Liver (tissue), 8 donors: ENCODE measurements at regions not wholly inside any gene's neighbourhood (a gene's known extent, or its start where the extent isn't known, plus 50 kb on each side); places are given as distances from the start of the nearest gene placed in this dataset.

Source experiments
- DNase-seq: peaks from one replicate; pipeline ENCODE4 v3.0.0-alpha.2; 2017; ENCODE audit warnings: low spot score
- H3K27ac ChIP-seq, 2 donors: one replicate each; pipeline ENCODE4 v1.7.0; 2013; ENCODE audit warnings: inconsistent platforms in 2 of 2, low read length in 2 of 2, control low read depth in 1 of 2, low read depth in 1 of 2, mild to moderate bottlenecking in 1 of 2
- H3K27me3 ChIP-seq, 4 donors: one replicate each; pipeline versions ENCODE4 v1.6.1 to v1.7.0; 2013; ENCODE audit warnings: low read length in 3 of 4, inconsistent platforms in 1 of 4, mild to moderate bottlenecking in 1 of 4, moderate library complexity in 1 of 4; ENCODE audit not compliant: control insufficient read depth in 4 of 4, insufficient read depth in 4 of 4
- H3K36me3 ChIP-seq, 4 donors: one replicate each; pipeline versions ENCODE4 v1.6.1 to v1.7.0; 2013; ENCODE audit warnings: low read length in 3 of 4, mild to moderate bottlenecking in 3 of 4, low read depth in 1 of 4, moderate library complexity in 1 of 4; ENCODE audit not compliant: control insufficient read depth in 4 of 4, insufficient read depth in 3 of 4
- H3K4me1 ChIP-seq, 4 donors: one replicate each; pipeline versions ENCODE4 v1.6.1 to v1.7.0; 2013; ENCODE audit warnings: low read length in 3 of 4, mild to moderate bottlenecking in 3 of 4, moderate library complexity in 1 of 4; ENCODE audit not compliant: control insufficient read depth in 4 of 4, insufficient read depth in 4 of 4
- H3K4me3 ChIP-seq, 3 donors: one replicate each; pipeline versions ENCODE4 v1.6.1 to v1.7.0; 2013; ENCODE audit warnings: low read length in 3 of 3, control low read depth in 1 of 3, low read depth in 1 of 3, mild to moderate bottlenecking in 1 of 3
- H3K9ac ChIP-seq, 2 donors: one replicate each; pipeline ENCODE4 v1.7.0; 2013; ENCODE audit warnings: low read length in 2 of 2, mild to moderate bottlenecking in 2 of 2, moderate library complexity in 2 of 2, control low read depth in 1 of 2, low read depth in 1 of 2
- H3K9me3 ChIP-seq, 4 donors: one replicate each; pipeline versions ENCODE4 v1.6.1 to v1.7.0; 2013; ENCODE audit warnings: low read length in 3 of 4; ENCODE audit not compliant: control insufficient read depth in 4 of 4
- ATF3 ChIP-seq: IDR thresholded peaks from 2 replicates; pipeline ENCODE4 v1.6.1; 2016; ENCODE audit warnings: antibody characterized with exemption
- CTCF ChIP-seq: fragments of 150-350 bp; IDR thresholded peaks from 2 replicates; pipeline ENCODE4 v1.5.1; 2017; ENCODE audit warnings: improper control_type of control experiment, low read depth, low read length; ENCODE audit not compliant: missing input control
- FOXA1 ChIP-seq: IDR thresholded peaks from 2 replicates; pipeline ENCODE4 v1.6.1; 2016; ENCODE audit warnings: antibody characterized with exemption
- GABPA ChIP-seq, 2 donors: IDR thresholded peaks in 1 of 2; conservative IDR thresholded peaks in 1 of 2; 2 replicates each; pipeline ENCODE4 v1.6.1; 2016; ENCODE audit warnings: antibody characterized with exemption in 2 of 2, mild to moderate bottlenecking in 1 of 2, moderate library complexity in 1 of 2
- HNF4A ChIP-seq, 2 donors: conservative IDR thresholded peaks; 2 replicates each; pipeline ENCODE4 v1.6.1; 2016; ENCODE audit warnings: antibody characterized with exemption in 2 of 2, mild to moderate bottlenecking in 2 of 2
- HNF4G ChIP-seq: IDR thresholded peaks from 2 replicates; pipeline ENCODE4 v1.6.1; 2016; ENCODE audit warnings: antibody characterized with exemption
- JUND ChIP-seq, 2 donors: IDR thresholded peaks; 2 replicates each; pipeline ENCODE4 v1.6.1; 2016; ENCODE audit warnings: antibody characterized with exemption in 2 of 2
- MAX ChIP-seq: IDR thresholded peaks from 2 replicates; pipeline ENCODE4 v1.6.1; 2016; ENCODE audit warnings: antibody characterized with exemption
- RAD21 ChIP-seq, 2 donors: IDR thresholded peaks; 2 replicates each; pipeline ENCODE4 v1.6.1; 2016; ENCODE audit warnings: antibody characterized with exemption in 2 of 2, mild to moderate bottlenecking in 2 of 2
- REST ChIP-seq: IDR thresholded peaks from 2 replicates; pipeline ENCODE4 v1.6.1; 2016; ENCODE audit warnings: antibody characterized with exemption, mild to moderate bottlenecking
- WGBS: extraction: QIAGEN DNeasy Blood & Tissue Kit; methylation state at CpG from one replicate; pipeline ENCODE4 v1.1.7; 2013; 5-methylcytosine and 5-hydroxymethylcytosine counted together
- donor health status: healthy.
- donor health status: healthy.
- donor health status: healthy.
- donor health status: healthy.
- donor health status: healthy.

- Histone ChIP-seq H3K9me3 (no peaks in the 10 kb centered on the region), H3K36me3 (no peaks in the 10 kb centered on the region), H3K27me3 (no peaks in the 10 kb centered on the region), H3K4me3 (no peak overlapping the region), H3K4me1 (no peaks in the 10 kb centered on the region), H3K27ac (no peak overlapping the region), H3K9ac (no peak overlapping the region)
- no peak for TF ChIP-seq JUND (IDR thresholded peaks at IDR 0.05)
- TF ChIP-seq GABPA (IDR thresholded peaks at IDR 0.05 in 1 of 2, conservative IDR thresholded peaks at IDR 0.05 in 1 of 2) = no peak
- TF ChIP-seq ATF3 = no peak
- TF ChIP-seq MAX = no peak
- TF ChIP-seq HNF4A (conservative IDR thresholded peaks at IDR 0.05) = no peak
- no peak for TF ChIP-seq FOXA1
- no peak for TF ChIP-seq REST
- no peak for TF ChIP-seq RAD21 (IDR thresholded peaks at IDR 0.05)
- no peak for TF ChIP-seq HNF4G
- TF ChIP-seq CTCF = no peak
- WGBS = 68% methylated on average over 4 of the region's 4 CpGs
- no peak for DNase-seq
Measured at GRCh38 chr3:176855213-176855612, 342.1 kb downstream of the TBL1XR1 start.

GRCh38 chr3:176850498-176850897, 346.8 kb downstream of the TBL1XR1 start:
- no peaks in the 10 kb centered on the region for H3K4me1 ChIP-seq
- no peak overlapping the region for H3K27ac ChIP-seq
- H3K9me3 ChIP-seq = no peaks in the 10 kb centered on the region
- H3K9ac ChIP-seq = no peak overlapping the region
- no peak for DNase-seq
- TF ChIP-seq ATF3 = no peak
- no peak for TF ChIP-seq CTCF
- TF ChIP-seq MAX = no peak
- no peak overlapping the region for H3K4me3 ChIP-seq
- no peaks in the 10 kb centered on the region for H3K27me3 ChIP-seq
- no peaks in the 10 kb centered on the region for H3K36me3 ChIP-seq
- WGBS = 40% methylated on average over 6 of the region's 6 CpGs
